ENCODE measurements at regions not wholly inside any gene's neighbourhood (a gene's known extent, or its start where the extent isn't known, plus 50 kb on each side); places are given as distances from the start of the nearest gene placed in this dataset.

GRCh38 chr6:141451511-141452353, 681.0 kb upstream of the GJE1 start:
- no peak for TF ChIP-seq CTCF (IDR thresholded peaks at IDR 0.05; ENCODE audit: poor library complexity)
- no peak for TF ChIP-seq EZH2phosphoT487 (IDR thresholded peaks at IDR 0.05; ENCODE audit: low read depth, severe bottlenecking, unreplicated experiment)
- no peak for TF ChIP-seq EZH2 (IDR thresholded peaks at IDR 0.05; ENCODE audit: borderline replicate concordance)

All from hepatocyte (in vitro differentiated cells).